ENCODE measurements at regions not wholly inside any gene's neighbourhood (a gene's known extent, or its start where the extent isn't known, plus 50 kb on each side); places are given as distances from the start of the nearest gene placed in this dataset.
A peak's percentile ranks its signal among the peaks of the same experiment; 100 is the strongest.

GRCh38 chr15:70320077-70320476 is 222.4 kb upstream of the TLE3 start:
- no peak for DNase-seq

GRCh38 chr15:70319466-70319865 is 221.7 kb upstream of the TLE3 start:
- DNase-seq = no peak

DNA sequence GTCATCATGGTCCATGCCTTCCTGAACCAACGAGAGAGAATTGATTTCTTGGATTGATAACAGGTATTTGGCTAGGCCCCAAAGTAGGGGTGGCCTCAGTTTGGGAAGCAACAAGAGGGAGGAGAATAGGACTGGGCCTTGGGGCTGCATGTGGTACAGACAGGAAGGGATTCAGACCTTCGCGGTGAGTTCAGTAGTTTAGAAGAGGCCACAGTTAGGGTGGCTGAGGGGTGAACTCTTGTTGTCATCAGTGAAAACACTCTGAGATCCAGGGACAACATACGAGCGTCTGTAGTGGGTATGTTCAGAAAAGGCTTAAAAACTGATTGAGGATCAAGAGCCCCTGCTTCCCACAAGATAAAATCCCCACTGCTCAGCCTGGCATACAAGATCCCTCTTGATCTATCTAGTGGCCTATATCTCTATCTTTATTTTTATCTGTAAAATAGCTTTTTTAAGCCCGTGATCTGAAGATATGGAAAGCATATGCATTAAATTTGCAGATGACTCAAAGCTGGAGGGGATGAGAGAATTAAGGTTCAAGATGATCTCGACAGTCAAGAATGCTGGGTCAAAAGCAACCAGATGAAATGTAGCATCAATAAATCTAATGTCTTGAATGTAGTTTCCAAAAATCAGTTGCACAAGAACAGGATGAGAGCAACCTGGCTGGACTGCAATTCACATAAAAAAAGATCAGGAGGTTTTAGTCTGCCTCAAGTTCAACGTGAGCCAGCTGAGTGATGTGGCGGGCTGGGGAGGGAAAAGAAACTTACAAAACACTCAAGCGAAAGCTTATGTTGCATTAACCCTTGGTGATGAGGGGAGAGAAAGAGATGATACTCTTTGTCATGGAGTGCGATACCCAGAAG is 221.1 kb upstream of the TLE3 start:
- DNase-seq = no peak

DNA sequence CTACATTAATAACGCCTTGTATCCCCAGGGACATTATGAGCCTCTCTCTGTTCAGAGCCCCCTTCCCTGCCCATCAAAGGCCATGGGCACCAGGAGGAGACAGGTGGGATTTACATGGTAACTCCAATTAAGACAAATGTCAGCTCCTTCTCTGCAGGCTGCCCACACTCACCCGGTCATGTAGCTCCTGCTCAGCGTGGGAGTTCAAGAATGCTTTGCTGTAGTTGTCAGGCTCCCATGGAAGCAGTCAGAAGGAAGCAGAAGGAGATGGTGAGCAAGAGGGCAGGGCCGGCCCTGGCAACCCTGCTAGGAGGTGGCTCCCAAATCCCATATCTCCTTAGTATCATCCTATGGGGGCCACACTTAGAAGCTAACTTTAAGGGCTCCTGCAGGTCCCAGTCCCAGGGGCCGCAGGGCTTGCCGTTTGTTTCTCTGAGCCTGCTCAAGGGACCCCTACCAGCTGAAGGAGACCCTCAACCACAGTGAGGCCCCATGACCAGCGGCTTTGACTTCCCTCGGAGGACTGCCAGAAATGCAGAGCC is 218.4 kb upstream of the TLE3 start:
- DNase-seq = peak; percentile 33 to 68

- no peak for DNase-seq
Observed at GRCh38 chr15:70315431-70315830, 217.7 kb upstream of the TLE3 start.

DNA sequence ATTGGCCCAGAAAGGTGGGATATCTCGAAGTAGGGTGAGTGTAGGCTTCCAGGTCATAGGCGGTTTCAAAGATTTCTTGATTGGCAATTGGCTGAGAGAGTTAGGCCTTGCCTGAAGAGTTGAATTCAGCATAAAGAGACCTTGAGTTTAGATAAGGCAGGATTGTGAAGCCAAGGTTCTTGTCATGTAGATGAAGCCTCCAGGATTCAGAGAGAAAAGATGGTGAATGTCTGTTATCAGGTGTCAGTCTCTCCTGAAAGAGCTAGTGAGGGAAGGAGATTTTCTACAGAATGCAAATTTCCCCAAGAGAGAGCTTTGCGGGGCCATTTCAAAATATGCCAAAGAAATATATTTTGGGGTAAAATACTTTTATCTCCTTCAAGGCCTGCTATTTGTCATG is 217.0 kb upstream of the TLE3 start:
- DNase-seq = no peak

GRCh38 chr15:70314018-70314354 is 216.3 kb upstream of the TLE3 start:
- no peak for DNase-seq

- no peak for DNase-seq
Observed at GRCh38 chr15:70313099-70314017, 215.6 kb upstream of the TLE3 start.

DNA sequence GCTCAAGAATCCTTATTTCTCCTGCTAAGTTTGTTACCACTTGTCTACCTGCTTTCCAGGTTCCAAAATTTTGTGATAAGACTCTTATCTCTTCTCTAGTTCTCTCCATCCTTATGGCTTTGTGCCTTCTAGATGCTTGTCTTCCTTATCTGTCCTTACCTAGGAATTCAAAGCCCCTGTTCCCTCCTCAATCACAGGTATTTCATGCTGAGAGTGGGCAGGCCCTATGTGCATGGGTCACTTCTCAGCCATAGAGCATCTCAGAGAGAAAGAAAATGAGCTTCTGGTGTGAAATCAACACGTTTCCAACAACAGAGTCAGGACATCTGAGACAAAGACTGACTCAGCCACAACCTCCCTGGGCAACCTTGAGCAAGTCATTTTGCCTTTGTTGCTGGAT is 214.1 kb upstream of the TLE3 start:
- no peak for DNase-seq

DNA sequence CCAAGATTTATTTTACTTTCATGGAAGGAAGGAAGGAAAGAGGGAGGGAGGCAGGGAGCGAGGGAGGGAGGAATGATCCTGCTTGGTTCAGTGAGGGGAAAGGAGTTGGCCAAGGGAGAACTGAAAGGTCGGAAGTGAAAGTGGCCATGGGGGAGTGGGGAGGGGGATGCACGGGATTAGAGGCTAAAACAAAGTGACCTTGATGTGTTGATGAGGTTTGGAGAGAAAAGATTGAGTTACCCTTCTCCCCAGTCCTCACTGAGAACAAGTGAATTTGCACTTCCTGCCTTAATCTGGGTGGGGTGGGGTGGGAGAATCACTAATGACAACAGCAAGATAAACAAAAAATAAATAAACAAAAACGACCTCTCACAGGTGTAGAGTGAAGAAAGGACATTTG is 212.0 kb upstream of the TLE3 start:
- DNase-seq = no peak

DNA sequence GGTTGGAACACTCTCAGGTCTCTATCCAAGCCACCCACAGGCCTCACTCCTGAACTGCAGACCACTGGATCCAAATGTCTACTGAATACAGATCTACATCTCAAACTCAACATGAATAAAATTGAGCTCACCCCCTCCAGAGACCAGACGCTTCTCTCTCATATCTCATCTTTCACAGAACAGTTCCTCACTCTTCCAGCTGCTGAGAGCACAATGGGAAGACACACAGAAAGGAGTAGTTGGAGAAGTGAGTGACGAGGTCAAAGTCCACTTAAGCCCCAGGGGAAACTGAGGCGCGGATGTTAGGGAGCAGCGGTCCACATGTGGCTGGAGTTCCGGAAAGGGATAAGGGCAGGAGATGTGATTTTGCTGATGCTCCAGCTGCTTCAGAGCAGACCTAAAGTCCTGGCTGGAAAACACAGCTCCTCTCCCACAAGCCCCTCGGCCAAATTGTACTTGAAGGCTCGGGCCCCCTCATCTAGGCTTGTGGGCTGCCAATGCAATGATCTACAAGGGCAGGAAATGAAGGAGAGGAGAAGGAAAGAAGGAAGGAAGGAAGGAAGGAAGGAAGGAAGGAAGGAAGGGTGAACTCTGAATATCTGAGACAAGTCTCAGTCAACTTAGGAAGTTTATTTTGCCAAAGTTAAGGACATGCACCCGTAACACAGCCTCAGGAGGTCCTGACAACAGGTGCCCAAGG is 211.2 kb upstream of the TLE3 start:
- no peak for DNase-seq

DNA sequence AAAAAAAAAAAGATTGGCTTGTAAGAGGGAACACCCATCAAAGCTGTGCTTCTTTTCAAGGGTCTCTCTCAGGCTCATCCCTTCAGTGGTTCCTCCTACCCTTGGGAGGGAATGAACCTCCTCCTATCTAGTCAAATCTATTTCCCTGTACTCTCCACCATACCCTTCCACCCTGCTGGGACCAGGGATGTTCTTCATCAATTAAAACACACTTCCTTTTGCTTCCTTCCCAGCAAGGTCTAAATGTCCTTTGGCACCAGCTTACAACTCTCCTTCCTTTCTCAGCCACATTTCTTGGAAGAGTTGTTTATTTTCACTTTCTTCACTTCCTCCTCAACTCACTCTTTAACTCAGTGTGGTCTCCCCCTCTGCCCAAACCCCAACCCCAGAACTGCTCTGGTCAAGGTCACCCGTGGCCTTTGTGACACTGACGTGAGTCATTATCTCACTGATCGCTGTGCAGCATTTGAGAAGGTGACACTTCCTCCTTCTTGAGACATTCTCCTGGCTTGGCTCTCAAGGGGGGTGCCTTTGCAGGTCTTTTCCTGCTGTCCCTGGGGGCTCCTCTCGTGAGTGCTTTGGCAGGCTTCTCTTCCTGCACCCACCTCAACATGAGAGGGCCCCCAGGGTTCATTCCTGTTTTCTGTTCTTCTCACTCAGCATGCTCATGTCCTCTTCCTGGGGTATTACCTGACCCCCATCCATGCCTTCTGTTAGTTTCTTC is 210.5 kb upstream of the TLE3 start:
- peak; percentile 47 to 69 for DNase-seq

GRCh38 chr15:70306582-70306981 is 208.9 kb upstream of the TLE3 start:
- no peak for DNase-seq

DNA sequence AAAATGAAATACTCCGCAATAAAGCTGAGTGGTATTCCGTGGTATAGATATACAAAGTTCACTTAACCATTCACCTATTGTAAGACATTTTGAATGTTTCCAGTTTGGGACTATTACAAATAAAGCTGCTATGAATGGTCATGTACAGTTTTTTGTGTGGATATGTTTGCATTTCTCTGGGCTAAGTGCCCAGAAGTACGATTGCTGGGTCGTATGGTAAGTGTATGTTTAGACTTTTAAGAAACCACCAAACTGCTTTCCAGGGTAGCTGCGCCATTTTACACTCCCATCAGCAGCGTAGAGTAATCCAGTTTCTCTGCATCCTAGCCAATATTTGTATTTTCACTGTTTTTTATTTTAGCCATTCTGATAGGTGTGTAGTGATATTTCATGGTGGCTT is 208.4 kb upstream of the TLE3 start:
- DNase-seq = no peak

- no peak for DNase-seq
Observed at GRCh38 chr15:70303981-70304380, 206.3 kb upstream of the TLE3 start.

- no peak for DNase-seq
Observed at GRCh38 chr15:70302360-70302759, 204.6 kb upstream of the TLE3 start.

DNA sequence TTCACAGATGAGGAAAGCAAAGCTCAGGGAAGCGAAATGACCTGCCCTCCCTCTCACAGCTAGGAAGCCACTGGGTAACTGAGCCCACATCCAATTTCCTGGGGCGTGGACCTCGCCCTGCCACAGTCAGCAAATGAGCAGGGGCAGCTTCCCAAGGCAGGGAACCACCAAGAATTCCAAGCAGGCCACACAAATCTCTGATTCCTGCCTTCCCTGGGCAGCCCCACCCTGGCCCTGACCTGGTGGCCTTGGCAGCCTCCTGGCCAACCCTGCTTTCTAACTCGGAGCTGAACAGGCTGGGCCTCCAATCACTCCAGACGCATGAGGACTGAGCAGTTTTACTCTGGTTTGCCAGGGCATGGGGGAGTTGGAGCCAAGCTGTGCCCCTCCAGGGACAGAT is 203.7 kb upstream of the TLE3 start:
- no peak for DNase-seq

GRCh38 chr15:70299931-70300869 is 202.5 kb upstream of the TLE3 start:
- DNase-seq = no peak

- no peak for DNase-seq
Observed at GRCh38 chr15:70297465-70298058, 199.8 kb upstream of the TLE3 start.

- DNase-seq = no peak
Observed at GRCh38 chr15:70294731-70295305, 197.1 kb upstream of the TLE3 start.

All from inflammatory macrophage (primary cell).